ENCODE measurements at regions not wholly inside any gene's neighbourhood (a gene's known extent, or its start where the extent isn't known, plus 50 kb on each side); places are given as distances from the start of the nearest gene placed in this dataset.

GRCh38 chr6:95511404-95511803 is 65.9 kb upstream of the MANEA start (continued):
- TF ChIP-seq ARID4B (CRISPR knock-in tag; IDR thresholded peaks at IDR 0.05; ENCODE audit: borderline replicate concordance) (no peak), CTCF (IDR thresholded peaks at IDR 0.05) (no peak), SMAD3 (CRISPR knock-in tag; IDR thresholded peaks at IDR 0.05; ENCODE audit: borderline replicate concordance) (no peak), ZNF396 (CRISPR knock-in tag; IDR thresholded peaks at IDR 0.05; ENCODE audit: borderline replicate concordance) (no peak), NR2C2 (CRISPR knock-in tag; IDR thresholded peaks at IDR 0.05) (no peak)

- peaks cover 50% of the 10 kb centered on the region for H3K4me1 Mint-ChIP-seq
- H3K27ac Mint-ChIP-seq: peak overlapping the region; percentile 70
- no peaks in the 10 kb centered on the region for H3K27me3 Mint-ChIP-seq (ENCODE audit: low read depth)
- ATAC-seq: no peak
- no peaks in the 10 kb centered on the region for H3K9me3 Mint-ChIP-seq
- ChIA-PET CTCF (no interaction called here), POLR2A (no interaction called here)
- no peak for DNase-seq (ENCODE audit: low spot score)
- H3K36me3 Mint-ChIP-seq: no peaks in the 10 kb centered on the region
- no peak overlapping the region for H3K4me3 Mint-ChIP-seq
- TF ChIP-seq CTCF (IDR thresholded peaks at IDR 0.05) (no peak), PREB (CRISPR knock-in tag; IDR thresholded peaks at IDR 0.05; ENCODE audit: borderline replicate concordance) (no peak), ATF1 (CRISPR knock-in tag; IDR thresholded peaks at IDR 0.05) (no peak), ATF6 (CRISPR knock-in tag; IDR thresholded peaks at IDR 0.05) (no peak), FOXJ3 (CRISPR knock-in tag; IDR thresholded peaks at IDR 0.05; ENCODE audit: borderline replicate concordance) (no peak)
Observed at GRCh38 chr6:95515975-95516374, 61.4 kb upstream of the MANEA start.

GRCh38 chr6:95517004-95517403 is 60.3 kb upstream of the MANEA start:
- no peaks in the 10 kb centered on the region for H3K9me3 Mint-ChIP-seq
- peaks cover 54% of the 10 kb centered on the region for H3K4me1 Mint-ChIP-seq
- DNase-seq (ENCODE audit: low spot score) (no peak), ATAC-seq (no peak)
- H3K27ac Mint-ChIP-seq: peak overlapping the region; percentile 29; the same call in 1 of the 2 replicates
- H3K4me3 Mint-ChIP-seq: no peak overlapping the region
- no peaks in the 10 kb centered on the region for H3K36me3 Mint-ChIP-seq
- TF ChIP-seq NFYB (CRISPR knock-in tag; conservative IDR thresholded peaks at IDR 0.05; ENCODE audit: low read depth) (no peak), ZBTB21 (CRISPR knock-in tag; IDR thresholded peaks at IDR 0.05; ENCODE audit: borderline replicate concordance) (no peak), IRF1 (CRISPR knock-in tag; IDR thresholded peaks at IDR 0.05) (no peak), ZBTB43 (CRISPR knock-in tag; IDR thresholded peaks at IDR 0.05) (no peak)
- ChIA-PET CTCF (no interaction called here), POLR2A (no interaction called here)
- H3K27me3 Mint-ChIP-seq (ENCODE audit: low read depth): no peaks in the 10 kb centered on the region

All from WTC11 (cell line).